ENCODE measurements at regions not wholly inside any gene's neighbourhood (a gene's known extent, or its start where the extent isn't known, plus 50 kb on each side); places are given as distances from the start of the nearest gene placed in this dataset.
"Not testable (repeated sequence)": the region's sequence is repeated elsewhere in the genome, so short reads cannot be mapped to it uniquely, and the experiment has no call there.

DNA sequence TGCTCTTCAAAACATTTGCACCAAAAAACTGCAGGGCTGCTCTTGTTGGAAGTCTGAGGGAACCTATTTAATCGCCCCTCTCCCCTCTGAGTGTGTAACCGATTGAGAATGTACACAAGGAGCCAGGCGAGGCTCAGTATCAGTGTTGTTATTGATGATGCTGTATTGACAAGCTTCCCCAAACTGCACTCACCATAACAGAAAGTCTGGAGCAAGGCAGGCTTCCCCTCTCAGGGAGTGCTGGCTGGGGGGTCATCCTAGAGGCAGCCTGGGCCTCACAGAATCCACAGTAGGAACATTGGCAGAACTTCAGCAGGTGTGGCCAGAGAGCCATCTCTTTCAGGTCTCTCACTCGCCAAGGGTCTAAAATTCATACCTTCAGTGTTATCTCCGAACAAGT, 58.1 kb upstream of the TUNAR start:
- DNase-seq = no peak

DNA sequence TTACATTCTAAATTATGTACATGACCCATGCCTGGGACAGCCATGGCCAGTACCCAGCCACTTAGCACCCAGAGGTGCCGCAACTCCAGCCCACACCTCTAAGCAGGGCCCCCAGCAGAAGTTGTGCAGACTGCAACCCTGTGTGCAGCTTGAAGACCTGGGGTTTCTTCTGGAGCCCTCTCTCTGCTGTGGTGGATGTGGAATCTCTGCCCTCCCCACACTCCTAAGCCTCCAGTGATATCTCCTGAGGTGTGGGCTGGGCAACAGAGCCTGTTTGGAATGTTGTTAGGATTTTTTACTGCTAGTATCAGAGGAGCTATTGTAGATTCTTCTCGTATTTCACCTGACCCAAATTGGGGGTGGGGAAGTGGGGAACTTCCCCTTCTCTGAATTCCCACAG, 59.4 kb upstream of the TUNAR start:
- DNase-seq = no peak

DNA sequence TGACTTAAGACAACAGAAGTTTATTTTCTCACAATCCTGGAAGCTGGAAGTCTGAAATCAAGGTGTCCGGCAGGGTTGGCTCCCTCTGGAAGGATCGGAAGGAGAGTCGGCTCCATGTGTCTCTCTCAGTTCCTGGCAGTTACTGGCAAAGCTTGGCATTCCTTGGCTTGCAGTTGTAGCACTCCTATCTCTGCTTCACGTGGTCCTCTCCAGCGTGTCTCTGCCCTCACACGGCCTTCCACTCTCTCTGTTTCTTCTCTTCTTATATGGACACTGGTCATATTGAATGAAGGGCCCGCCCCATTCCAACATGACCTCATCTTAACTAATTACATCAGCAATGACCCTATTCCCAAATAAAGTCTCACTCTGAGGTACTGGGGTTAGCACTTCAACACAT, 60.1 kb upstream of the TUNAR start:
- DNase-seq = no peak

- DNase-seq = no peak
These were observed 61.4 kb upstream of the TUNAR start for GRCh38 chr14:95815226-95815690.

DNA sequence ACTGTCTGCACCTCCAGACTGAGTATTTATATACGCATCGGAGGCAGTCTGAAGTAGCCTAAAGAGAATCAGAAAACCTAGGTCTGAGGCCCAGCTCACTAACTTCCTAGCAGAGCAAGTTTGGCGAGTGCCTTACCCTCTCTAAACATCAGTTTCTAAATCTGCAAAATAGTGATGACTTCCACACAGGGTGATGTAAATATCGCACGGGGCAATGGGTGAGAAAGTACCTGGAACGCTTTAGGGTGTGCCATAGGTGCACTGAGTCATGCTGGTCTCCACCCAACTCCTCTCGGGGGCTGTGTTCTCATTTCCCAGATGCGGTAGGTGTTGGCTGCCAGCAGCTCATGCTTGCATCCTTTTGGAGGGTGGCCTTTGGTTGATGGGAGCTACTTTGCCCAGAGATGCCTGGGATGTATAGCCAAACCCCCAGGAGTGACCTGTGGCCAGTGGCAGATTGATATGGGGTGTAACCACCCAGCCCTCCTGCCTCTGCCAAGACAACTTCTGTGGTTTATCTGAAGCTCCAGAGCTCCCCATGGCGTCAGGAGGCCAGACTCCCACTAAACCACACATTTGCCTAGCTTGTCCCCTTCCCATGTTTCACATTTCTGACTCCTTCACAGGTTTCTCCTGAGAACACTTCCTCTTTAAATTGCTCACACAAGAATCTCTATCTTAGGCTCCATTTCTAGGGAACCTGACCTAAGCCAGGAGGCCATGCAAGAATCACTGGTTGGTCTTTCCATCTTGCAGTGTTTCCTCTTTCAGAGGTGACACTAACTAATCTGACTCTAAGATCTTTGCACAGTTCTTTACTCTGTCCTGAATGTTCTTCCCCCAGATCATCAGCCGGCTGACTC, 62.0 kb upstream of the TUNAR start:
- DNase-seq = no peak

- DNase-seq = no peak
These were observed 64.8 kb upstream of the TUNAR start for GRCh38 chr14:95811813-95812212.

DNA sequence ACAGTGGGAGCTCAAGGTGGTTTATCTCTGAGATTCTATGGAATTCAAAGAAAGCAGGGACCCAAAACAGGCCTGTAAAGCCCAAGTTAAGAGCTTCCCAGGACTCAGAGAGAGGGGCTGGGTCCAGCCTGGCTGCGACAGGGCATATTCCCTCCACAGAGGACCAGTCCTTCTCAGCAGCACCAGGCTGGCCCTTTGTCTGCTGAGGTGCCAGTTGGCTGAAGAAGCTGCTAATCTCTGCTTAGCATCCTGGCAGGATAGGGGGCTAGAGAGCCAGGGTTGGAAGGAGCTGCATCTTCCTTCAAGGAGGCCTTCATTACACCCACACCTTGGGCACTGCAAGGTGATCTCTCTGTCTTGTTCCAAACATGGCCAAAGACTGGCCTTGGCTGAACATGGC, 68.3 kb upstream of the TUNAR start:
- no peak for DNase-seq

DNA sequence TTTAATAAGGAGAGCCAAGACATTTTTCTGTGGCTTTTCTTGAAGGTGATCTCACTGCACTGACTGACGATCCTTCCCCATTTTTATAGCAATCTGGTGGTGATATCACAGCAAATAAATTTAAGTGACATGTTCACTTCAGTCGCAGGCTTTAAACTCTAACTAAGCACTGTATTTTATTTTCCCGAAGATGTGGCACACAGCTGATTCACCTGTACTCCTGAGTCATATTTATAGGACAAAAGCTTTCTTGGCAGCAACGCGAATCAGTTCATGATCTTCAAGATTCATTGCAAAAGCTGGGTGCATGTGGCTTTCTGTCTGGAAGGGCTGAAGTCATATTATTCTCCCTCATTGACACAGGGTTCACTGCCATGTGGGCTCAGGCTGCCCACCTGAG, 79.8 kb upstream of the TUNAR start:
- no peak for DNase-seq

DNA sequence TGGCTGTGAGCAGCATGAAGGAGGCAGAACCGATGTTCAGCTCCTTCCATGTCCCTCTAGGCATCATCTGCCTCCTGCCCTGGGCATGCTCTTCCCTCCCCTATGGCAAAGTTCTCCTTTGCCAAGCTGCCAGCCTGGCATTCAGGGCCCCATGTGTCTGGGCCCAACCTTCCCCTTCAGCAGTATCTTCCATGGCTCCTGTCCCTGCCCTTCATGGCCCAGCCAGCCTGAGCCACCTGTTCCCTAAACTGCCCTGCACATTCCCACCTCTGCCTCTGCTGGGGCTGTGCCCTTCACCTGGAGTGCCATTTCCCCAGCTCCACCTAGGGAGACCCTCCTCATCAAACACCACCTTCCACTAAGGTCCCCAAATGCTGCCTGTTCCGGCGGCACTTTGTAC, 74.0 kb upstream of the TCL1A start:
- DNase-seq = no peak

DNA sequence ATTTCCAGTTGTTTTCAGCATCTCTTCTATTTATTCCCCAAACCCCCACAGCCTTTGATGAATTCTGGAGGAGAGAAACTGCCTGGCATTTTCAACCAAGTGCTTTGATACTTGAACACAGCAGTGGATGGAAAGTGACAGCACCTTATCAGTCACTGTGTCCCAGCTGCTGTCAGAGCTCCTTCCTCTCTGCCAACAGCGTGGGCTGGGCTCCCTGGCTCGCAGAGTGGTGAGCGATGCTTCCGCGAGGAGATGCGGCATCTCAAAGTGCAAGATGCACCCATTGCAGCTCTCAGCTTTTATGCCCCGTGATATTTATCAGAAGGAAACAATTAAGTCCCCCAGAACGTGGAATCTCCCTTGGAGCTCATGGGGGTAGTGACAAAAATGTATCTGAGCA, 72.6 kb upstream of the TCL1A start:
- no peak for DNase-seq

GRCh38 chr14:95784137-95784536, 70.2 kb upstream of the TCL1A start:
- no peak for DNase-seq

- DNase-seq = no peak
These were observed 63.0 kb upstream of the TCL1A start for GRCh38 chr14:95776798-95777534.

GRCh38 chr14:95774265-95775160, 60.6 kb upstream of the TCL1A start:
- peak; percentile 56 for DNase-seq

GRCh38 chr14:95770777-95771176, 56.9 kb upstream of the TCL1A start:
- peak; percentile 10 for DNase-seq

DNA sequence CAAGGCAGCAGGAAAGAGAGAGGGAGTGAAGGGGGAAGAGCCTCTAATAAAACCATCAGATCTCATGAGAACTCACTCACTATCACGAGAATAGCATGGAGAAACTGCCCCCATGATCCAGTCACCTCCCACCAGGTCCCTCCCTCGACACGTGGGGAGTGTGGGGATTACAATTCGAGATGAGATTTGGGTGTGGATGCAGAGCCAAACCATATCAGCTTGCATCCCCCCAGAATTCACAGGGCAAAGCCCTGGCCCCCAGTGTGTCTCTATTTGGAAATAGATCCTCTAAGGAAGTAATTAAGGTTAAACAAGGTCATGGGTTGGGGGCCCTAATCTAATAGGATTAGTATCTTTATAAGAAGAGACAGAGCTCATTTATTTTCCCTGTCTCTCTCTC, 56.1 kb upstream of the TCL1A start:
- no peak for DNase-seq

- not testable (repeated sequence) for DNase-seq
These were observed 55.5 kb upstream of the TCL1A start for GRCh38 chr14:95769431-95769830.

DNA sequence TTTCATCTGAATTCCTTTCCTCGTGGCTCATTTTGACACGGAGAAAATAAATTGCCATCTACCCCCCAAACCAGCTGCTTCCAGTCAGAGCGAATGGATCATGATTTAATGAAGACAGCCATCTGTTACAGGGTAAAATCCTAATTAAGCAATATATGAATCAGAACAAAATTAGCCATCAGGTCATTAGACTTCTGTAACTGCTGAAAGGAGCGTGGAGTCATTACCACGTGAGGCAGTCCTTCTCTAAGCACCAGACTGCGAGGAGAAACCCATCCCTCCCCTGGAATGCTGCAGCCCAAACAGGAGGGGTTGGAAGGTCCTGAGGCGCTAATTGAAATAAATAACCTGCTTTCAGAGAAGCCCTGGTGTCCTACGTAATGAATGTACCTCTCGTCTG, 51.1 kb upstream of the TCL1A start:
- DNase-seq = no peak

DNA sequence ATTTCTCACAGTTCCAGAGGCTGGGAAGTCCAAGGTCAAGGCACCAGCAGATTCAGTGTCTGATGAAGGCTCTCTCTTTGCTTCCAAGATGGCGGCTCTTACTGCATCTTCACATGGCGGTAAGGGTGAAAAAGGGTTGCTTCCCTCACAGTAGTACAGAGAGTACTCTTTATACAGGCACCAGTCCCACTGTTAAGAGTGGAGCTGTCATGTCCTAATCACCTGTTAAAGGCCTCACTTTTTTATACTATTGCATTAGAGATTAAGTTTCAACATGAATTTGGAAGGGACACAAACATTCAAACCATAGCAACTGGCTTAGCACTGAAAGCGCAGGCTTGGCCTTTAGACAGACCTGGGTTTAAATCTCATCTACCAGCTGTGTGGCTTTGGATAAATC, 50.0 kb upstream of the TCL1A start:
- DNase-seq = no peak
